Tibial nerve (tissue), 4 donors: ENCODE measurements at regions not wholly inside any gene's neighbourhood (a gene's known extent, or its start where the extent isn't known, plus 50 kb on each side); places are given as distances from the start of the nearest gene placed in this dataset.

Experiments
- DNase-seq, 2 donors: peaks; one replicate each; pipeline ENCODE4 v3.0.0-alpha.2; 2019; ENCODE audit warnings: low spot score in 2 of 2
- H3K27ac ChIP-seq, 4 donors: fragments of 200-600 bp; sonication (generic) in 3 of 4; one replicate each; pipeline ENCODE4 v1.5.1; 2017 to 2019; ENCODE audit warnings: mild to moderate bottlenecking in 1 of 4
- H3K27me3 ChIP-seq, 2 donors: fragments of 200-600 bp; sonication (generic) in 1 of 2; one replicate each; pipeline versions ENCODE4 v1.5.1 to v1.6.0; 2017 to 2019
- H3K36me3 ChIP-seq, 3 donors: fragments of 200-600 bp; sonication (generic); one replicate each; pipeline ENCODE4 v1.5.1; 2018 to 2019
- H3K4me1 ChIP-seq, 4 donors: fragments of 200-600 bp; sonication (generic) in 3 of 4; one replicate each; pipeline ENCODE4 v1.5.1; 2017 to 2019
- H3K4me3 ChIP-seq, 4 donors: fragments of 200-600 bp; sonication (generic) in 3 of 4; one replicate each; pipeline ENCODE4 v1.5.1; 2017 to 2019; ENCODE audit warnings: mild to moderate bottlenecking in 1 of 4, moderate library complexity in 1 of 4
- H3K9me3 ChIP-seq, 4 donors: fragments of 200-600 bp; sonication (generic) in 3 of 4; one replicate each; pipeline ENCODE4 v1.5.1; 2017 to 2019
- EP300 ChIP-seq, 2 donors: sonication (generic); formaldehyde crosslinking; IDR thresholded peaks; one replicate each; pipeline ENCODE4 v1.6.1; 2017; ENCODE audit warnings: antibody characterized with exemption in 2 of 2, mild to moderate bottlenecking in 1 of 2
- POLR2A ChIP-seq, 2 donors: fragments of 450-650 bp; IDR thresholded peaks; one replicate each; pipeline ENCODE4 v1.6.1; 2017; ENCODE audit warnings: antibody characterized with exemption in 2 of 2, mild to moderate bottlenecking in 2 of 2, moderate library complexity in 2 of 2
- WGBS, 2 donors: methylation state at CpG; one replicate each; pipeline ENCODE4 v1.1.5; 2018; 5-methylcytosine and 5-hydroxymethylcytosine counted together
- TF ChIP-seq, protein P1 (sequence below), 5 experiments: fragments of 200-600 bp in 3 of 5; fragments of 450-650 bp in 2 of 5; sonication (generic) in 3 of 5; IDR thresholded peaks; one replicate each; pipeline ENCODE4 v1.5.1; 2016 to 2019; ENCODE audit warnings: antibody characterized with exemption in 5 of 5, mild to moderate bottlenecking in 3 of 5, moderate library complexity in 2 of 5

DNA sequence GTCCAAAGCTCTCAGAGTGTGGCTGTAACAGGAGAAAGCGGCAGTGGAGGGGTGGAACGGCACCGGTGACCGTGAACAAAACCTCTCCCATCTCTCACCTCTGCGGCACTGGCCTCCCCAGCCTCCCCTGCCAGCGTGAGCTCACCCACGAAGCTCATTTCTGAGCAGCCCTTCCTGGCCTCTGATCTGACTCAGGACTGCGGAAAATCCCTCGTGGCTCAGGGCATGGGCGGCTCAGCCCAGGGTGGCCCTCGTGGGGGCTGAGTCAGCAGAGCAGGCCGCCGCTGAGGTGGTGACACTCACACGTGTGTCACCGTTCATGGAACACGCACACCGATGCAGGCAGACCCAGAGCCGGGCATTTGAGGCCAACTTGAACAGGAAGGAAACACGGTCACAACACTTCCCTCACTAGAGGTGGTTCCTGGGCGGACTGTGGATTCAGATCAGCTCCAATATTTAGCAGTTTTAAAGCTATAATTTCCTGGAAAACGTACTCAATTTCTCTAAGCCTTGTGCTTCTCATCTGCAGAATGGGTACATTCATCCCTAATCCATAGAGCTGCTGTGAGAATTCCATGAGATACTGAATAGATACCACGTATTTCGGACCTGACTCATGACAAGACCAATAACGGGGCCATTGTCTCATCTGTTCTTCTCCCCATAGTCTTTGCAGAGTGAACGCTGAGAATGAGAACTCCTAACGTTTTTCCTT is 115.0 kb upstream of the TMPRSS2 start:
- TF ChIP-seq POLR2A (IDR thresholded peaks at IDR 0.05), result no peak
- no peak for TF ChIP-seq EP300 (IDR thresholded peaks at IDR 0.05)
- TF ChIP-seq, protein P1, sequence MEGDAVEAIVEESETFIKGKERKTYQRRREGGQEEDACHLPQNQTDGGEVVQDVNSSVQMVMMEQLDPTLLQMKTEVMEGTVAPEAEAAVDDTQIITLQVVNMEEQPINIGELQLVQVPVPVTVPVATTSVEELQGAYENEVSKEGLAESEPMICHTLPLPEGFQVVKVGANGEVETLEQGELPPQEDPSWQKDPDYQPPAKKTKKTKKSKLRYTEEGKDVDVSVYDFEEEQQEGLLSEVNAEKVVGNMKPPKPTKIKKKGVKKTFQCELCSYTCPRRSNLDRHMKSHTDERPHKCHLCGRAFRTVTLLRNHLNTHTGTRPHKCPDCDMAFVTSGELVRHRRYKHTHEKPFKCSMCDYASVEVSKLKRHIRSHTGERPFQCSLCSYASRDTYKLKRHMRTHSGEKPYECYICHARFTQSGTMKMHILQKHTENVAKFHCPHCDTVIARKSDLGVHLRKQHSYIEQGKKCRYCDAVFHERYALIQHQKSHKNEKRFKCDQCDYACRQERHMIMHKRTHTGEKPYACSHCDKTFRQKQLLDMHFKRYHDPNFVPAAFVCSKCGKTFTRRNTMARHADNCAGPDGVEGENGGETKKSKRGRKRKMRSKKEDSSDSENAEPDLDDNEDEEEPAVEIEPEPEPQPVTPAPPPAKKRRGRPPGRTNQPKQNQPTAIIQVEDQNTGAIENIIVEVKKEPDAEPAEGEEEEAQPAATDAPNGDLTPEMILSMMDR (IDR thresholded peaks at IDR 0.05), result no peak
- DNase-seq, result no peak
- Histone ChIP-seq H3K27me3 (no peaks in the 10 kb centered on the region), H3K9me3 (no peaks in the 10 kb centered on the region), H3K36me3 (no peaks in the 10 kb centered on the region), H3K4me1 (peaks cover 0 to 4% (median 0%) of the 10 kb centered on the region in 4 donors), H3K4me3 (no peak overlapping the region), H3K27ac (no peak overlapping the region)
- WGBS, 2 donors, result 80 to 83% methylated on average over 19 to 26 of the region's 26 CpGs

DNA sequence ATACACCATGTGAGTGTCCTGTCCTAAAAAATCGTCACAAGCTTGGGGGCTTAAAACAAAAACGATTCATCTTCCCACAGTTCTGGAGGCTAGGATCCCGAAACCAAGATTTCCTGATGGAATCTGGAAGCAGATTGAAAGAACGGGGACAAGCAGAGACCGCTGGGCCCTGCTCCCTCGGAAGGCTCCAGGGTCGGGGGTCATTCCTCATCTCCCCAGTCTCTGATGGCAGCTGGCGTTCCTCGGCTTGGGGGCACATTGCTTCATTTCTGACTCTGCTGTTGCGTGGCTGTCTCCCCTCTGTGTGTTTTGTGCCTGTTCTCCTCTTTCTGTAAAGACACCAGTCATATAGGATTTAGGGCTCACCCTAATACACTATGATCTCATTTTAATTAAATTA is 114.2 kb upstream of the TMPRSS2 start:
- Histone ChIP-seq H3K9me3 (no peaks in the 10 kb centered on the region), H3K27me3 (no peaks in the 10 kb centered on the region), H3K4me3 (no peak overlapping the region), H3K4me1 (peaks cover 0 to 4% (median 0%) of the 10 kb centered on the region in 4 donors), H3K27ac (no peak overlapping the region), H3K36me3 (no peaks in the 10 kb centered on the region)
- no peak for DNase-seq
- no peak for TF ChIP-seq POLR2A (IDR thresholded peaks at IDR 0.05)
- TF ChIP-seq, protein P1 (IDR thresholded peaks at IDR 0.05), result no peak
- no peak for TF ChIP-seq EP300 (IDR thresholded peaks at IDR 0.05)
- 85% methylated on average over 10 of the region's 10 CpGs for WGBS, 2 donors

DNA sequence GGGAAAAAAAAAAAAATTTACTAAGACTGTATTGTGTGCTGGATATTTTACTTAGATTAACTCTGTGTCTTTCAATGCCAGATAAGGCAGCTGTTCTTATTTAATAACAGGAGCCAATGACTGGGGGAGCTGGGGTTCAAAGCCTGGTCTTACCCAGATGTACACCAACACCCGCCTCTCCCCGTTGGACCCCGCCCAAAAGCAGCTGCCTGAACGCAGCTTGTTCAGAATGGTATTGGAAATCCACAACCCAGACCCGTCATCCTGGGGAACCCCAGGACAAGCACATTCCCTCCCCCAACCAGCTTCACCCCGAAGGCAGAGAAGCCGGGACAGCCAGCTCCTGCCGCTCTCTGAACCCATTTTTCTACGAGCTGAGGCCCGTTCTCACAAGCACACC is 113.6 kb upstream of the TMPRSS2 start:
- TF ChIP-seq, protein P1 (IDR thresholded peaks at IDR 0.05), result no peak
- no peak for TF ChIP-seq EP300 (IDR thresholded peaks at IDR 0.05)
- Histone ChIP-seq H3K27ac (no peak overlapping the region), H3K9me3 (no peaks in the 10 kb centered on the region), H3K4me3 (no peak overlapping the region), H3K4me1 (peaks cover 0 to 5% (median 0%) of the 10 kb centered on the region in 4 donors), H3K36me3 (no peaks in the 10 kb centered on the region), H3K27me3 (no peaks in the 10 kb centered on the region)
- DNase-seq, result no peak
- WGBS, 2 donors, result 57 to 71% methylated on average over 10 of the region's 10 CpGs

DNA sequence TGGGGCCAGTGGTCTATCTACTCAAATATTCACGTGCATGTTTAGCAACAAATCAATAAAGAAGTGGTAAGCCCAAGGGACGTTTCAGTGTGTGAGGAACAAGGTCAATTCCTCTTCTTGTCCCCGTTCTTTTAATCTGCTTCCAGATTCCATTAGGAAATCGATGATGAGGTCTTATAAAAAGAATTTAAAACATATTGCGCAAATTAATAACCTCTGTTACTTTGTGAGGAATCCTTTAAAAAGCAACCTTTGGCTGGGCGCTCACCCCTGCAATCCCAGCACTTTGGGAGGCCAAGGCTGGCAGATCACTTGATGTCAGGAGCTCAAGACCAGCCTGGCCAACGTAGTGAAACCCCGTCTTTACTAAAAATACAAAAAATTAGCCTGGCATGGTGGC is 113.0 kb upstream of the TMPRSS2 start:
- Histone ChIP-seq H3K27ac (no peak overlapping the region), H3K9me3 (no peaks in the 10 kb centered on the region), H3K4me1 (peaks cover 0 to 10% (median 0%) of the 10 kb centered on the region in 4 donors), H3K36me3 (no peaks in the 10 kb centered on the region), H3K4me3 (no peak overlapping the region), H3K27me3 (no peaks in the 10 kb centered on the region)
- no peak for DNase-seq
- WGBS, 2 donors, result 82% methylated on average over 8 of the region's 8 CpGs
- TF ChIP-seq, protein P1 (IDR thresholded peaks at IDR 0.05), result no peak
- peak in 1 of 2 donors; percentile 13 for TF ChIP-seq EP300 (IDR thresholded peaks at IDR 0.05)
- no peak for TF ChIP-seq POLR2A (IDR thresholded peaks at IDR 0.05)

DNA sequence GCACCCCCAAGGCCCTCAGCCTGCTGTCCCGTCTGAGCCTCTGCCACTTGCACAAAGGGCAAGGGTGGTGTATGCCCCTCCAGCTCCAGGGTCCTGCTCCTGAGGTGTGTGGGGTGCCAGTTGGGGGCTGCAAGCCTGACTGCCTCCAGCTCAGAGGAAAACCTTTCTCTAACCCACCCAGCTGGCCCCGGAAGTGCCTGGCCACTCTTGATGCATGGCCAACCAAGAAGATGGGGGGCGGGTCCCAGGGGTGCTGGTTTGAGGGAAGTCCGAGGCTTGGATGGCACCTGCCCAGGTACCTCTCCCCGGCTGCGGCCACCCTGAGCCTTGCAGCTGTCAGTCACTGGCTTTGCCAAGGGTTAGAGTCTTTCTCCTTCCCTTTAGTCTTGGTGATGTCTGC is 112.6 kb upstream of the TMPRSS2 start:
- WGBS, 2 donors, result 74 to 98% methylated on average over 5 to 6 of the region's 6 CpGs
- H3K4me3 ChIP-seq, result no peak overlapping the region
- no peak for DNase-seq
- H3K27ac ChIP-seq, result no peak overlapping the region
- H3K27me3 ChIP-seq, result no peaks in the 10 kb centered on the region
- H3K9me3 ChIP-seq, result no peaks in the 10 kb centered on the region
- no peaks in the 10 kb centered on the region for H3K36me3 ChIP-seq
- no peak for TF ChIP-seq POLR2A (IDR thresholded peaks at IDR 0.05)
- peaks cover 0 to 15% (median 0%) of the 10 kb centered on the region in 4 donors for H3K4me1 ChIP-seq
